ENCODE measurements at regions not wholly inside any gene's neighbourhood (a gene's known extent, or its start where the extent isn't known, plus 50 kb on each side); places are given as distances from the start of the nearest gene placed in this dataset.

GRCh38 chr1:219505886-219506285 lies 107.0 kb downstream of the ZC3H11B start:
- H3K4me1 ChIP-seq (ENCODE audit: insufficient read depth, low read length, poor library complexity, severe bottlenecking): no peaks in the 10 kb centered on the region
- no peak overlapping the region for H3K4me3 ChIP-seq (ENCODE audit: low read length, poor library complexity, severe bottlenecking)
- H3K9me3 ChIP-seq (ENCODE audit: insufficient read depth, low read depth, low read length): no peaks in the 10 kb centered on the region
- H3K27me3 ChIP-seq (ENCODE audit: insufficient read depth, low read length, poor library complexity, severe bottlenecking): no peaks in the 10 kb centered on the region
- H4K20me1 ChIP-seq (ENCODE audit: insufficient read depth, low read length, poor library complexity, severe bottlenecking): no peaks in the 10 kb centered on the region
- H3K4me2 ChIP-seq (ENCODE audit: low read depth, low read length, poor library complexity, severe bottlenecking): no peak overlapping the region
- no peak overlapping the region for H2AFZ ChIP-seq (ENCODE audit: low read length)
- no peaks in the 10 kb centered on the region for H3K9me2 ChIP-seq (replicated peaks; ENCODE audit: low read depth, low read length)
- H3K79me2 ChIP-seq (ENCODE audit: insufficient read depth, low read length): no peaks in the 10 kb centered on the region
- H3F3A ChIP-seq (ENCODE audit: low read depth): no peaks in the 10 kb centered on the region
- no peak overlapping the region for H3K9ac ChIP-seq (ENCODE audit: low read depth, low read length, poor library complexity, severe bottlenecking)
- no peaks in the 10 kb centered on the region for H3K36me3 ChIP-seq (ENCODE audit: insufficient read depth, low read length)
- TF ChIP-seq EZH2phosphoT487 (IDR thresholded peaks at IDR 0.05; ENCODE audit: borderline replicate concordance): no peak
- TF ChIP-seq, protein P1, sequence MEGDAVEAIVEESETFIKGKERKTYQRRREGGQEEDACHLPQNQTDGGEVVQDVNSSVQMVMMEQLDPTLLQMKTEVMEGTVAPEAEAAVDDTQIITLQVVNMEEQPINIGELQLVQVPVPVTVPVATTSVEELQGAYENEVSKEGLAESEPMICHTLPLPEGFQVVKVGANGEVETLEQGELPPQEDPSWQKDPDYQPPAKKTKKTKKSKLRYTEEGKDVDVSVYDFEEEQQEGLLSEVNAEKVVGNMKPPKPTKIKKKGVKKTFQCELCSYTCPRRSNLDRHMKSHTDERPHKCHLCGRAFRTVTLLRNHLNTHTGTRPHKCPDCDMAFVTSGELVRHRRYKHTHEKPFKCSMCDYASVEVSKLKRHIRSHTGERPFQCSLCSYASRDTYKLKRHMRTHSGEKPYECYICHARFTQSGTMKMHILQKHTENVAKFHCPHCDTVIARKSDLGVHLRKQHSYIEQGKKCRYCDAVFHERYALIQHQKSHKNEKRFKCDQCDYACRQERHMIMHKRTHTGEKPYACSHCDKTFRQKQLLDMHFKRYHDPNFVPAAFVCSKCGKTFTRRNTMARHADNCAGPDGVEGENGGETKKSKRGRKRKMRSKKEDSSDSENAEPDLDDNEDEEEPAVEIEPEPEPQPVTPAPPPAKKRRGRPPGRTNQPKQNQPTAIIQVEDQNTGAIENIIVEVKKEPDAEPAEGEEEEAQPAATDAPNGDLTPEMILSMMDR (conservative IDR thresholded peaks at IDR 0.05; ENCODE audit: low read length): no peak

DNA sequence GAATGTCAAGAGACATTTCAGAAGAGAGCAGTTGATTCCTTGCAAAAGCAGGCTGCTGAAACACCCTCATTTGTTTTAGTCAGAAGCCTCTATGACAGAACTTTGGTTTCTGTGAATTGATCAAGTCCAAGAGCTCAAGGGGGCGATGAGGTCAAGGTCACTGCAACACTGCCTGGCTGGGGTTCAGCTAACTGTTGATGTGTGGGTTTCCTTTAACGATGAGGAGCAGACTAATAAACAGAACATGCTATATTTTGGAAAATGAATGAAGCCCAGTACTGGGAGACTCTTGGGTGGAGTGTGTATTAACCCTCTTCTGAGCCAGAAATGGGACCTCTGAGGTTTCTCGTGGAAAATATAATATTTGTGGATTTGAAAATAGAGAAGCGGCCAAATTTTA lies 109.3 kb downstream of the ZC3H11B start:
- Histone ChIP-seq H3K4me3 (ENCODE audit: low read length, poor library complexity, severe bottlenecking) (no peak overlapping the region), H3K9me2 (replicated peaks; ENCODE audit: low read depth, low read length) (no peaks in the 10 kb centered on the region), H3K9ac (ENCODE audit: low read depth, low read length, poor library complexity, severe bottlenecking) (no peak overlapping the region), H3K4me1 (ENCODE audit: insufficient read depth, low read length, poor library complexity, severe bottlenecking) (no peaks in the 10 kb centered on the region), H4K20me1 (ENCODE audit: insufficient read depth, low read length, poor library complexity, severe bottlenecking) (no peaks in the 10 kb centered on the region), H3K79me2 (ENCODE audit: insufficient read depth, low read length) (no peaks in the 10 kb centered on the region), H3K27me3 (ENCODE audit: insufficient read depth, low read length, poor library complexity, severe bottlenecking) (no peaks in the 10 kb centered on the region), H2AFZ (ENCODE audit: low read length) (no peak overlapping the region), H3K4me2 (ENCODE audit: low read depth, low read length, poor library complexity, severe bottlenecking) (no peak overlapping the region), H3K36me3 (ENCODE audit: insufficient read depth, low read length) (no peaks in the 10 kb centered on the region), H3F3A (ENCODE audit: low read depth) (no peaks in the 10 kb centered on the region), H3K9me3 (ENCODE audit: insufficient read depth, low read depth, low read length) (no peaks in the 10 kb centered on the region)
- TF ChIP-seq, protein P1 (conservative IDR thresholded peaks at IDR 0.05; ENCODE audit: low read length): no peak
- no peak for TF ChIP-seq EZH2phosphoT487 (IDR thresholded peaks at IDR 0.05; ENCODE audit: borderline replicate concordance)

DNA sequence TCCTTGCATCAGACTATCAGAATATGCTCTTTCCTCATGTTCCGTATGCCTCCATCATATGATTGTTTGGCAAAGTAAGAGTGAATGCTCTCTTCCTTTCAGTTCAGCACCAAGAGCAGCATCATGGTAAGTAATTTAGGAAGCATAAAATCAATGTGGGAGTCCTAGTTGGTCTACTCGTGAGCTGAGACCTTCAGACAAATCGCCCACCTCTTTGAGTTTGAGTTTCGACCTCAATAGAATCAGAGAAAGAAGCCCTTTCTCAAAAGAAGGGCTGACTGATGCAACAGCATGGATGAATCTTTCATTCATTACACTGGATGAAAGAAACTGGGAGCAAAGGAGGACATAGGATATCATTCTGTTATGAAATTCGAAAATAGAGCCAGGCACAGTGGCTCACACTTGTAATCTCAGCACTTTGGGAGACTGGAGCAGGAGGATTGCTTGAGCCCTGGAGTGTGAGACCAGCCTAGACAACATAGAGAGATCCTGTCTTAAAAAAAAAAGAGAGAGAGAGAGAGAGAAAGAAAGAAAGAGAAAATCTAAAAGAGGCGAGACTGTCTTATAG lies 112.5 kb downstream of the ZC3H11B start:
- Histone ChIP-seq H3K9ac (ENCODE audit: low read depth, low read length, poor library complexity, severe bottlenecking) (no peak overlapping the region), H3K4me1 (ENCODE audit: insufficient read depth, low read length, poor library complexity, severe bottlenecking) (no peaks in the 10 kb centered on the region), H4K20me1 (ENCODE audit: insufficient read depth, low read length, poor library complexity, severe bottlenecking) (no peaks in the 10 kb centered on the region), H3K79me2 (ENCODE audit: insufficient read depth, low read length) (no peaks in the 10 kb centered on the region), H3K36me3 (ENCODE audit: insufficient read depth, low read length) (no peaks in the 10 kb centered on the region), H3F3A (ENCODE audit: low read depth) (no peaks in the 10 kb centered on the region), H3K4me3 (ENCODE audit: low read length, poor library complexity, severe bottlenecking) (no peak overlapping the region), H2AFZ (ENCODE audit: low read length) (no peak overlapping the region), H3K27me3 (ENCODE audit: insufficient read depth, low read length, poor library complexity, severe bottlenecking) (no peaks in the 10 kb centered on the region), H3K4me2 (ENCODE audit: low read depth, low read length, poor library complexity, severe bottlenecking) (no peak overlapping the region), H3K9me2 (replicated peaks; ENCODE audit: low read depth, low read length) (no peaks in the 10 kb centered on the region), H3K9me3 (ENCODE audit: insufficient read depth, low read depth, low read length) (no peaks in the 10 kb centered on the region)
- TF ChIP-seq EZH2phosphoT487 (IDR thresholded peaks at IDR 0.05; ENCODE audit: borderline replicate concordance): no peak
- TF ChIP-seq, protein P1 (conservative IDR thresholded peaks at IDR 0.05; ENCODE audit: low read length): no peak
